Adrenal gland (tissue), 9 donors: ENCODE measurements at regions not wholly inside any gene's neighbourhood (a gene's known extent, or its start where the extent isn't known, plus 50 kb on each side); places are given as distances from the start of the nearest gene placed in this dataset.
A peak's percentile ranks its signal among the peaks of the same experiment; 100 is the strongest.
"Not testable (repeated sequence)": the region's sequence is repeated elsewhere in the genome, so short reads cannot be mapped to it uniquely, and the experiment has no call there.

ENCODE experiments used
- DNase-seq, 7 donors: peaks; one replicate each; pipeline ENCODE4 v3.0.0-alpha.2; 2019 to 2020
- H3K27ac ChIP-seq, 5 donors: fragments of 200-600 bp; sonication (generic) in 4 of 5; 1 replicate in 3 of 5; 2 replicates in 2 of 5; pipeline versions ENCODE4 v1.5.1 to v1.8.0; 2016 to 2020; ENCODE audit warnings: mild to moderate bottlenecking in 1 of 5
- H3K27me3 ChIP-seq: fragments of 200-600 bp; 2 replicates; pipeline ENCODE4 v1.8.0; 2021
- H3K36me3 ChIP-seq, 2 donors: fragments of 200-600 bp; replicated peaks in 1 of 2; 1 replicate in 1 of 2; 2 replicates in 1 of 2; pipeline versions ENCODE4 v1.5.1 to v1.8.0; 2018 to 2022
- H3K4me1 ChIP-seq, 2 donors: fragments of 200-600 bp; replicated peaks in 1 of 2; 1 replicate in 1 of 2; 2 replicates in 1 of 2; pipeline versions ENCODE4 v1.5.1 to v1.8.0; 2018 to 2021
- H3K4me3 ChIP-seq, 4 donors: fragments of 200-600 bp; sonication (generic) in 3 of 4; one replicate each; pipeline ENCODE4 v1.5.1; 2016 to 2018
- H3K9me3 ChIP-seq, 3 donors: fragments of 200-600 bp; sonication (generic) in 1 of 3; replicated peaks in 1 of 3; 1 replicate in 2 of 3; 2 replicates in 1 of 3; pipeline versions ENCODE4 v1.5.1 to v1.8.0; 2016 to 2021
- CTCF ChIP-seq, 6 experiments: fragments of 450-650 bp in 4 of 6; fragments of 200-600 bp in 2 of 6; sonication (generic) in 1 of 6; IDR thresholded peaks; 1 replicate in 5 of 6; 2 replicates in 1 of 6; pipeline versions ENCODE4 v1.5.1 to v1.8.0; 2016 to 2021; ENCODE audit warnings: antibody characterized with exemption in 6 of 6, mild to moderate bottlenecking in 2 of 6, moderate library complexity in 1 of 6
- POLR2A ChIP-seq, 2 donors: fragments of 450-650 bp; IDR thresholded peaks; one replicate each; pipeline ENCODE4 v1.6.1; 2017; ENCODE audit warnings: antibody characterized with exemption in 2 of 2, mild to moderate bottlenecking in 2 of 2, moderate library complexity in 1 of 2
- WGBS, 4 donors: extraction: QIAGEN DNeasy Blood & Tissue Kit in 2 of 4; methylation state at CpG; one replicate each; pipeline versions ENCODE4 v1.1.5 to v1.1.7; 2013 to 2017; 5-methylcytosine and 5-hydroxymethylcytosine counted together
- intact Hi-C, 2 donors: fragments of 100-400 bp; cut with DNase I; formaldehyde crosslinking; loops; one replicate each; pipeline versions ENCODE4 v1.14.1 to v1.15.0; 2022 to 2023
- donor health status: healthy with polysubstance abuse.
- donor health status: Bipolar disorder and iron deficiency.
- donor health status: DM: yes; HTN: yes; CAD: no.
- donor health status: DM: no; HTN: no; CAD: no.
- donor health status: DM: no; HTN: no; CAD: no.

- intact Hi-C loops, result no loop called here
- Histone ChIP-seq H3K27me3 (peaks cover 5% of the 10 kb centered on the region), H3K4me3 (no peak overlapping the region), H3K27ac (no peak overlapping the region), H3K9me3 (no peaks in the 10 kb centered on the region), H3K4me1 (no peaks in the 10 kb centered on the region), H3K36me3 (no peaks in the 10 kb centered on the region)
- TF ChIP-seq POLR2A (IDR thresholded peaks at IDR 0.05) (no peak), CTCF (IDR thresholded peaks at IDR 0.05) (no peak)
- 77 to 92% (median 87%) methylated on average over 7 to 9 of the region's 9 CpGs for WGBS, 4 donors
- peak in 3 of 7 donors; percentile 8 to 20 (median 9) for DNase-seq
Measured at GRCh38 chr2:109724533-109725460, 69.3 kb upstream of the RGPD5 start.

- no peaks in the 10 kb centered on the region for H3K36me3 ChIP-seq
- no peak overlapping the region for H3K27ac ChIP-seq
- peak in 3 of 7 donors; percentile 2 to 45 (median 5) for DNase-seq
- no peaks in the 10 kb centered on the region for H3K9me3 ChIP-seq
- 81 to 90% (median 86%) methylated on average over 16 of the region's 16 CpGs for WGBS, 4 donors
- TF ChIP-seq POLR2A (IDR thresholded peaks at IDR 0.05), result no peak
- TF ChIP-seq CTCF (IDR thresholded peaks at IDR 0.05), result no peak
- no peaks in the 10 kb centered on the region for H3K4me1 ChIP-seq
- H3K4me3 ChIP-seq, result no peak overlapping the region
- intact Hi-C loops, result no loop called here
- H3K27me3 ChIP-seq, result peaks cover 5% of the 10 kb centered on the region
Measured at GRCh38 chr2:109726379-109727270, 67.5 kb upstream of the RGPD5 start.

GRCh38 chr2:109727929-109728447 lies 66.1 kb upstream of the RGPD5 start:
- Histone ChIP-seq H3K9me3 (no peaks in the 10 kb centered on the region), H3K27me3 (peaks cover 5% of the 10 kb centered on the region), H3K36me3 (no peaks in the 10 kb centered on the region), H3K4me3 (no peak overlapping the region), H3K4me1 (no peaks in the 10 kb centered on the region), H3K27ac (no peak overlapping the region)
- intact Hi-C loops, result no loop called here
- TF ChIP-seq POLR2A (IDR thresholded peaks at IDR 0.05) (no peak), CTCF (IDR thresholded peaks at IDR 0.05) (no peak)
- DNase-seq, result peak in 2 of 7 donors; percentile 10 to 13
- WGBS, 4 donors, result 91 to 98% (median 94%) methylated on average over 4 of the region's 4 CpGs

GRCh38 chr2:109733746-109734145 lies 60.4 kb upstream of the RGPD5 start:
- not testable (repeated sequence) for H3K4me3 ChIP-seq, H3K36me3 ChIP-seq, H3K27me3 ChIP-seq, H3K27ac ChIP-seq, H3K4me1 ChIP-seq, H3K9me3 ChIP-seq
- intact Hi-C loops, result loop anchor here in 1 of 2 donors (5.0 kb wide), 1 partner anchor 186 kb away; no protein-coding TSS in a partner anchor
- 79 to 97% (median 92%) methylated on average over 14 of the region's 14 CpGs for WGBS, 4 donors
- peak in 2 of 7 donors; percentile 3 to 5 for DNase-seq
